Kidney (tissue), 13 donors: ENCODE measurements at regions not wholly inside any gene's neighbourhood (a gene's known extent, or its start where the extent isn't known, plus 50 kb on each side); places are given as distances from the start of the nearest gene placed in this dataset.

ENCODE experiments used
- DNase-seq, 5 donors: peaks; one replicate each; pipeline ENCODE4 v3.0.0-alpha.2; 2013 to 2020
- FAIRE-seq: peaks from 2 replicates; lab custom pipeline; 2012; peaks lifted over from hg19 to GRCh38; lab: Jason Lieb, UNC
- H3K27ac ChIP-seq, 2 donors: one replicate each; pipeline ENCODE4 v1.7.0; 2013; ENCODE audit warnings: low read depth in 2 of 2, low read length in 2 of 2, inconsistent platforms in 1 of 2
- H3K27me3 ChIP-seq: one replicate; pipeline ENCODE4 v1.7.1; 2013; ENCODE audit warnings: low read length, inconsistent platforms; ENCODE audit not compliant: control insufficient read depth, insufficient read depth
- H3K36me3 ChIP-seq, 3 donors: one replicate each; pipeline versions ENCODE4 v1.7.0 to v1.7.1; 2013; ENCODE audit warnings: low read length in 3 of 3, control low read depth in 1 of 3, inconsistent platforms in 1 of 3; ENCODE audit not compliant: insufficient read depth in 3 of 3, control insufficient read depth in 2 of 3
- H3K4me1 ChIP-seq, 3 donors: one replicate each; pipeline versions ENCODE4 v1.7.0 to v1.7.1; 2013; ENCODE audit warnings: low read length in 3 of 3, inconsistent platforms in 1 of 3, low read depth in 1 of 3; ENCODE audit not compliant: control insufficient read depth in 2 of 3, insufficient read depth in 2 of 3
- H3K4me3 ChIP-seq, 3 donors: one replicate each; pipeline versions ENCODE4 v1.7.0 to v1.8.1; 2013; ENCODE audit warnings: low read length in 3 of 3, control low read depth in 1 of 3, inconsistent platforms in 1 of 3
- H3K9ac ChIP-seq, 3 donors: one replicate each; pipeline versions ENCODE4 v1.7.0 to v1.7.1; 2013; ENCODE audit warnings: low read length in 3 of 3, control low read depth in 1 of 3, inconsistent platforms in 1 of 3
- H3K9me3 ChIP-seq, 3 donors: one replicate each; pipeline versions ENCODE4 v1.7.0 to v1.7.1; 2013; ENCODE audit warnings: low read length in 3 of 3, control low read depth in 1 of 3, inconsistent platforms in 1 of 3; ENCODE audit not compliant: control insufficient read depth in 2 of 3, insufficient read depth in 1 of 3
- CTCF ChIP-seq: IDR thresholded peaks from 3 replicates; pipeline ENCODE4 v1.5.1; 2012; ENCODE audit warnings: mild to moderate bottlenecking, moderate library complexity, borderline replicate concordance; ENCODE audit not compliant: insufficient read depth; ENCODE audit errors: extremely low read depth
- intact Hi-C: fragments of 100-400 bp; cut with DNase I; formaldehyde crosslinking; loops from one replicate; pipeline ENCODE4 v1.11.1; 2022
- donor health status: control.
- donor health status: control.
- donor health status: control.
- donor health status: control.
- donor health status: control.
- donor health status: DM: yes; HTN: yes; CAD: no.
- donor health status: Normal renal cell carcinoma (clear cell type).

DNA sequence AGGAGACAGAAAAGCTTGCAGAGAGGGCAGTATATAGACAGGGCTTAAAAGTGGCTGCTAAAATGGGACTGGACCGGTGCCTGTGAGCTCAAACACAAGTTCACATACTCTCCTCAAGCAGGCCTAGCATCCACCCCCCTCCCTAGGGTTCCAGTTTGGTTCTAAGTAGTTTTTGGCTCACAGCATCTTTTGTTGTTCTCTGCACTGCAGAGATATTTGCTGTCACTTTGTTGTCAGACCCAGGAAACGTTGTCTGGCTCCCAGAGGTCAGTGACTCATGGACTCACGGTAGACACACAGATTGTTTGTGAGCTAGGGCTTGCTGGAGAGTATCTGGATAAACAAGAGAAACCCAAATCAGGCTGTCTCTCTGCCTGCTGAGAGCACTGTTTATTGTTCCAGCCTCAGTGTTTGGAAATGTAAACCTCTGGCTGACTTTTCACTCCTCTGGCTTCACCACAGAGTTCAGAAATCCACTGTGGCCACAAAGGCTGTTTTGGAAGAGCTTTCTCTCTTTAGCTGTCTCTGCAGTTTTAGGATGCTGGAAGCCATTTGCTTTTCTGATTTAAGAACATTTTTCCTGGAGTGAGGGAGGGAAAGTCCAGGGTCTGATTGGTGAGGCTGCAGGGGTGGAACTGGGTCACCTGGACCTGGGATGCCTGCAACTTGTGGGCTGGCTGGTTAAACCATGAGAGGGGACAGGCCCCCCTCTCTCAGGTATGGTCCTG, 303.7 kb upstream of the PLET1 start:
- FAIRE-seq, result no peak
- no peak overlapping the region for H3K9ac ChIP-seq
- no peaks in the 10 kb centered on the region for H3K36me3 ChIP-seq
- H3K9me3 ChIP-seq, result no peaks in the 10 kb centered on the region
- no peak for DNase-seq
- H3K4me1 ChIP-seq, result no peaks in the 10 kb centered on the region
- intact Hi-C loops, result no loop called here
- no peak overlapping the region for H3K27ac ChIP-seq
- H3K4me3 ChIP-seq, result no peak overlapping the region
- no peaks in the 10 kb centered on the region for H3K27me3 ChIP-seq
- no peak for TF ChIP-seq CTCF

GRCh38 chr11:112565551-112565950, 304.9 kb upstream of the PLET1 start:
- Histone ChIP-seq H3K36me3 (no peaks in the 10 kb centered on the region), H3K27me3 (no peaks in the 10 kb centered on the region), H3K9ac (no peak overlapping the region), H3K9me3 (no peaks in the 10 kb centered on the region), H3K4me1 (no peaks in the 10 kb centered on the region), H3K4me3 (no peak overlapping the region), H3K27ac (no peak overlapping the region)
- TF ChIP-seq CTCF, result no peak
- DNase-seq (no peak), FAIRE-seq (no peak)
- intact Hi-C loops, result no loop called here

GRCh38 chr11:112566124-112566523, 305.5 kb upstream of the PLET1 start:
- no peaks in the 10 kb centered on the region for H3K27me3 ChIP-seq
- no peak overlapping the region for H3K27ac ChIP-seq
- no peak for TF ChIP-seq CTCF
- no peaks in the 10 kb centered on the region for H3K4me1 ChIP-seq
- H3K36me3 ChIP-seq, result no peaks in the 10 kb centered on the region
- H3K4me3 ChIP-seq, result no peak overlapping the region
- no peak overlapping the region for H3K9ac ChIP-seq
- intact Hi-C loops, result no loop called here
- DNase-seq, result no peak
- H3K9me3 ChIP-seq, result no peaks in the 10 kb centered on the region
- no peak for FAIRE-seq

GRCh38 chr11:112570333-112570732, 309.7 kb upstream of the PLET1 start:
- Histone ChIP-seq H3K27ac (no peak overlapping the region), H3K27me3 (no peaks in the 10 kb centered on the region), H3K9ac (no peak overlapping the region), H3K4me3 (no peak overlapping the region), H3K36me3 (no peaks in the 10 kb centered on the region), H3K9me3 (no peaks in the 10 kb centered on the region), H3K4me1 (no peaks in the 10 kb centered on the region)
- FAIRE-seq (no peak), DNase-seq (no peak)
- intact Hi-C loops, result no loop called here
- TF ChIP-seq CTCF, result no peak
